ENCODE measurements at regions not wholly inside any gene's neighbourhood (a gene's known extent, or its start where the extent isn't known, plus 50 kb on each side); places are given as distances from the start of the nearest gene placed in this dataset.

DNA sequence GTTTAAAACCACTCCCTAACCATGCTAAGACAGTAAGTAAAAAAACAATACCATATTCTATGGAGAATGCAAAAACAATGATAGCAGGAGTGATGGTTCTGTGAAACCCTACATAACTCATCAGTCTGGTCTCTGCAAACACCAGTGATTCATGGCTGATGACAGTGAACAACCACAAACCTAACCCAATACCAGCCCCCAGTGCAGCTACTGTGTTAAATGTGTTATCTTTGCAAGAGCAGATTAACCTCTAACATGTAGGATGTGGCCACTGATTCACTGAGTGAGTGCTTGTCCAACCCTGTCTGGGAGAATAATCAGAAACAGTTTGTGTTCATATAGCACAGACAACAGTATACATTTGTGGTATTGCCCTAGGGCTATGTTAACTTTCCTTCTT lies 100.2 kb upstream of the COG2 start:
- H3K27me3 ChIP-seq (ENCODE audit: control insufficient read depth, insufficient read depth, low read length), result no peaks in the 10 kb centered on the region
- CTCF ChIA-PET, result no interaction called here
- H3K4ac ChIP-seq (ENCODE audit: low read depth, low read length), result no peak overlapping the region
- H3K27ac ChIP-seq (ENCODE audit: insufficient read depth, low read length), result no peak overlapping the region
- DNase-seq, result no peak
- no TSS peak for BruUV-seq (replicated peaks)
- no peaks in the 10 kb centered on the region for H3K79me1 ChIP-seq (ENCODE audit: low read depth in 1 of 2, low read length in 2 of 2)
- H3K23ac ChIP-seq (ENCODE audit: low read depth, low read length), result no peak overlapping the region
- TF ChIP-seq FOS (IDR thresholded peaks at IDR 0.05; ENCODE audit: low read depth, low read length) (no peak), RFX5 (IDR thresholded peaks at IDR 0.05; ENCODE audit: low read depth, low read length) (no peak), USF2 (IDR thresholded peaks at IDR 0.05; ENCODE audit: low read depth, low read length) (no peak), MAFK (IDR thresholded peaks at IDR 0.05; ENCODE audit: low read depth, low read length) (no peak), RAD21 (IDR thresholded peaks at IDR 0.05; ENCODE audit: low read length) (no peak), SMC3 (IDR thresholded peaks at IDR 0.05; ENCODE audit: low read depth, low read length) (no peak), NFE2L2 (IDR thresholded peaks at IDR 0.05; ENCODE audit: low read depth, low read length) (no peak), CEBPB (IDR thresholded peaks at IDR 0.05; ENCODE audit: low read depth, low read length) (no peak), MAZ (IDR thresholded peaks at IDR 0.05; ENCODE audit: borderline replicate concordance, low read depth, low read length) (no peak), CHD1 (IDR thresholded peaks at IDR 0.05; ENCODE audit: low read depth, low read length) (no peak), MXI1 (IDR thresholded peaks at IDR 0.05; ENCODE audit: borderline replicate concordance, low read depth, low read length) (no peak), BHLHE40 (IDR thresholded peaks at IDR 0.05; ENCODE audit: low read depth, low read length) (no peak), RCOR1 (IDR thresholded peaks at IDR 0.05; ENCODE audit: insufficient replicate concordance, low read length) (no peak), POLR2A (IDR thresholded peaks at IDR 0.05; ENCODE audit: low read depth, low read length) (no peak)
- TF ChIP-seq, protein P1, sequence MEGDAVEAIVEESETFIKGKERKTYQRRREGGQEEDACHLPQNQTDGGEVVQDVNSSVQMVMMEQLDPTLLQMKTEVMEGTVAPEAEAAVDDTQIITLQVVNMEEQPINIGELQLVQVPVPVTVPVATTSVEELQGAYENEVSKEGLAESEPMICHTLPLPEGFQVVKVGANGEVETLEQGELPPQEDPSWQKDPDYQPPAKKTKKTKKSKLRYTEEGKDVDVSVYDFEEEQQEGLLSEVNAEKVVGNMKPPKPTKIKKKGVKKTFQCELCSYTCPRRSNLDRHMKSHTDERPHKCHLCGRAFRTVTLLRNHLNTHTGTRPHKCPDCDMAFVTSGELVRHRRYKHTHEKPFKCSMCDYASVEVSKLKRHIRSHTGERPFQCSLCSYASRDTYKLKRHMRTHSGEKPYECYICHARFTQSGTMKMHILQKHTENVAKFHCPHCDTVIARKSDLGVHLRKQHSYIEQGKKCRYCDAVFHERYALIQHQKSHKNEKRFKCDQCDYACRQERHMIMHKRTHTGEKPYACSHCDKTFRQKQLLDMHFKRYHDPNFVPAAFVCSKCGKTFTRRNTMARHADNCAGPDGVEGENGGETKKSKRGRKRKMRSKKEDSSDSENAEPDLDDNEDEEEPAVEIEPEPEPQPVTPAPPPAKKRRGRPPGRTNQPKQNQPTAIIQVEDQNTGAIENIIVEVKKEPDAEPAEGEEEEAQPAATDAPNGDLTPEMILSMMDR (conservative IDR thresholded peaks at IDR 0.05; ENCODE audit: low read depth, low read length), result no peak
- TF ChIP-seq, protein P2, sequence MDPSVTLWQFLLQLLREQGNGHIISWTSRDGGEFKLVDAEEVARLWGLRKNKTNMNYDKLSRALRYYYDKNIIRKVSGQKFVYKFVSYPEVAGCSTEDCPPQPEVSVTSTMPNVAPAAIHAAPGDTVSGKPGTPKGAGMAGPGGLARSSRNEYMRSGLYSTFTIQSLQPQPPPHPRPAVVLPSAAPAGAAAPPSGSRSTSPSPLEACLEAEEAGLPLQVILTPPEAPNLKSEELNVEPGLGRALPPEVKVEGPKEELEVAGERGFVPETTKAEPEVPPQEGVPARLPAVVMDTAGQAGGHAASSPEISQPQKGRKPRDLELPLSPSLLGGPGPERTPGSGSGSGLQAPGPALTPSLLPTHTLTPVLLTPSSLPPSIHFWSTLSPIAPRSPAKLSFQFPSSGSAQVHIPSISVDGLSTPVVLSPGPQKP (IDR thresholded peaks at IDR 0.05; ENCODE audit: borderline replicate concordance, low read depth, low read length), result no peak
- H4K91ac ChIP-seq (ENCODE audit: insufficient read depth, low read depth, low read length), result no peak overlapping the region
- no peak overlapping the region for H2BK20ac ChIP-seq (ENCODE audit: low read depth, low read length)
- peaks cover 3% of the 10 kb centered on the region; the same call in 1 of the 2 replicates for H3K9me3 ChIP-seq (ENCODE audit: control insufficient read depth, insufficient read depth, low read length)
- in situ Hi-C loops (cut with MboI; ENCODE audit: low sequenced_read_pairs) (no loop called here), intact Hi-C loops (cut with micrococcal nuclease) (no loop called here), dilution Hi-C loops (cut with HindIII; ENCODE audit: low sequenced_read_pairs, unreplicated experiment) (no loop called here)
- H2BK120ac ChIP-seq (ENCODE audit: low read depth, low read length), result no peak overlapping the region
- H2BK5ac ChIP-seq (ENCODE audit: low read depth, low read length, poor library complexity, severe bottlenecking), result no peak overlapping the region
- H3K9me1 ChIP-seq (ENCODE audit: insufficient read depth, low read length), result no peaks in the 10 kb centered on the region
- H4K5ac ChIP-seq (ENCODE audit: low read depth, low read length), result no peak overlapping the region
- no peaks in the 10 kb centered on the region for H3K4me1 ChIP-seq (ENCODE audit: control insufficient read depth, insufficient read depth, low read length)
- H3K36me3 ChIP-seq (ENCODE audit: control insufficient read depth, insufficient read depth, low read length), result no peaks in the 10 kb centered on the region
- no peaks in the 10 kb centered on the region for H4K20me1 ChIP-seq (ENCODE audit: insufficient read depth, low read length)
- H3K4me2 ChIP-seq (ENCODE audit: low read depth, low read length), result no peak overlapping the region
- no peak overlapping the region for H3K14ac ChIP-seq (replicated peaks; ENCODE audit: low read depth, low read length)
- H2AFZ ChIP-seq (replicated peaks; ENCODE audit: low read length, poor library complexity), result no peak overlapping the region
- ATAC-seq (ENCODE audit: low read depth), result no peak
- no peak overlapping the region for H4K8ac ChIP-seq (ENCODE audit: low read depth in 2 of 2, low read length in 2 of 2)
- POLR2A ChIA-PET (ENCODE audit: unreplicated experiment), result no interaction called here
- no peak overlapping the region for H2AK5ac ChIP-seq (ENCODE audit: low read depth, low read length)
- no peak overlapping the region for H3K18ac ChIP-seq (ENCODE audit: low read depth, low read length)
- H2AK9ac ChIP-seq (replicated peaks; ENCODE audit: low read depth, low read length, poor library complexity), result no peak overlapping the region
- H3K4me3 ChIP-seq (ENCODE audit: insufficient read depth, low read depth, low read length), result no peak overlapping the region
- H2BK15ac ChIP-seq (ENCODE audit: low read depth, low read length), result no peak overlapping the region
- no peak overlapping the region for H3K9ac ChIP-seq (ENCODE audit: low read depth, low read length)
- no peak overlapping the region for H3K56ac ChIP-seq (ENCODE audit: extremely low read depth, insufficient read depth, low read length)
